ENCODE measurements at regions not wholly inside any gene's neighbourhood (a gene's known extent, or its start where the extent isn't known, plus 50 kb on each side); places are given as distances from the start of the nearest gene placed in this dataset.

DNA sequence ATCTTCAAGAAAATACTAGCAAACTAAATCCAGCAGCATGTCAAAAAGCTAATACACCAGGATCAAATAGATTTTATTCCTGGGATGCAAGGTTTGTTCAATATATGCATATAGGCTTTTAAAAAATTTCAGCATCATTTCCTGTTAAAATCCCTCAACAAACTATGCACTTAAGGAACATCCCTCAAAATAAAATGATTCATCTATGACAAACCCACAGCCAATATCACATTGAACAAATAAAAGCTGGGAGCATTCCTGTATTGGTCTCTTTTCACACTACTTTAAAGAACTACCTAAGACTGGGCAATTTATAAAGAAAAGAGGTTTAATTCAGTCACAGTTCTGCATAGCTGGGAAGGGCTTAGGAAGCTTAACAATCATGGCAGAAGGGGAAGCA lies 726.7 kb downstream of the GRXCR1 start:
- no peak for TF ChIP-seq POLR2A (IDR thresholded peaks at IDR 0.05)
- TF ChIP-seq, protein P1, sequence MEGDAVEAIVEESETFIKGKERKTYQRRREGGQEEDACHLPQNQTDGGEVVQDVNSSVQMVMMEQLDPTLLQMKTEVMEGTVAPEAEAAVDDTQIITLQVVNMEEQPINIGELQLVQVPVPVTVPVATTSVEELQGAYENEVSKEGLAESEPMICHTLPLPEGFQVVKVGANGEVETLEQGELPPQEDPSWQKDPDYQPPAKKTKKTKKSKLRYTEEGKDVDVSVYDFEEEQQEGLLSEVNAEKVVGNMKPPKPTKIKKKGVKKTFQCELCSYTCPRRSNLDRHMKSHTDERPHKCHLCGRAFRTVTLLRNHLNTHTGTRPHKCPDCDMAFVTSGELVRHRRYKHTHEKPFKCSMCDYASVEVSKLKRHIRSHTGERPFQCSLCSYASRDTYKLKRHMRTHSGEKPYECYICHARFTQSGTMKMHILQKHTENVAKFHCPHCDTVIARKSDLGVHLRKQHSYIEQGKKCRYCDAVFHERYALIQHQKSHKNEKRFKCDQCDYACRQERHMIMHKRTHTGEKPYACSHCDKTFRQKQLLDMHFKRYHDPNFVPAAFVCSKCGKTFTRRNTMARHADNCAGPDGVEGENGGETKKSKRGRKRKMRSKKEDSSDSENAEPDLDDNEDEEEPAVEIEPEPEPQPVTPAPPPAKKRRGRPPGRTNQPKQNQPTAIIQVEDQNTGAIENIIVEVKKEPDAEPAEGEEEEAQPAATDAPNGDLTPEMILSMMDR (IDR thresholded peaks at IDR 0.05) = no peak
